HG03139 (cell line): ENCODE measurements at regions not wholly inside any gene's neighbourhood (a gene's known extent, or its start where the extent isn't known, plus 50 kb on each side); places are given as distances from the start of the nearest gene placed in this dataset.
"Not testable (repeated sequence)": the region's sequence is repeated elsewhere in the genome, so short reads cannot be mapped to it uniquely, and the experiment has no call there.

Experiments
- ATAC-seq: cut with Tn5 transposase; IDR thresholded peaks from one replicate; pipeline ENCODE4 v1.9.1; 2021; ENCODE audit not compliant: unreplicated experiment

DNA sequence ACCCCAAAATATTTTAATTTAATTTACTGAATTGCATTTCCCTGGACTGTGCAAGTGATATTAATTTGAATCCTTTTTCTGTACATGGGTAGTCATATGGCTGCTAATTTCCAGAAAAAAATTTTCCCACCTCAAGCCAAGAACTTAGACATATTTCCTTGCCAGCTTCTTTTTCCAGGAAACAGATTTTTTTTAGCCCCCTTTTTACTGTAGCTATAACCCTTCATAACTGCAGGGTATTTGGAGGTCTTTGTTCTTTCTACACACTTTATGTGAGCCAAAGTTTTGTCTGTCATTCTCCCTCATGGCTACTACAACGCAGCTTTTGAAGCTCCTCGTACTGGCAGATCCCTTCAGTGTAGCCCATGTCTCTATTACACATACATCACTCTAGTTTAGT, 261.2 kb upstream of the PIK3R1 start:
- no peak for ATAC-seq

DNA sequence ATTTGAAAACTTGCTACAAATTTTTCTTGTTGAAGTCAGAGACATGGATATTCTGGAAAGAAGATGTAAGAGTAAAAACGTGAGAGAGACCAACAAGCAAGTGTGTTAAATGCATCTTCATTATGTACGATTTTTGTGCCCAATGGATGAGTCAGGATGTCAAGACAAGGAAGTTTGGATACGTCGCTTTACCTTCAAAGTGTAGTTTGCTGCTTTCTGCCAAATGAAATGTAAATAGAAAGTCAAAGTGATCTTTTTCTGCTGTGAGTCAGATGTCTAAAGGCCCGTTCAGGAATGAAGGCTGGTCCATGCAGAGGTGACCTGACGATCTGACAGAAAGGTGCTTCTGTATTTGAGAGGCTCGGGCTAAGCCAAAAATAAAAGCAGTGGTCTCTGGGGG, 273.1 kb upstream of the PIK3R1 start:
- ATAC-seq = no peak

- no peak for ATAC-seq
Measured at GRCh38 chr5:67941614-67942401, 273.7 kb upstream of the PIK3R1 start.

GRCh38 chr5:67935908-67936566, 279.5 kb upstream of the PIK3R1 start:
- no peak for ATAC-seq

DNA sequence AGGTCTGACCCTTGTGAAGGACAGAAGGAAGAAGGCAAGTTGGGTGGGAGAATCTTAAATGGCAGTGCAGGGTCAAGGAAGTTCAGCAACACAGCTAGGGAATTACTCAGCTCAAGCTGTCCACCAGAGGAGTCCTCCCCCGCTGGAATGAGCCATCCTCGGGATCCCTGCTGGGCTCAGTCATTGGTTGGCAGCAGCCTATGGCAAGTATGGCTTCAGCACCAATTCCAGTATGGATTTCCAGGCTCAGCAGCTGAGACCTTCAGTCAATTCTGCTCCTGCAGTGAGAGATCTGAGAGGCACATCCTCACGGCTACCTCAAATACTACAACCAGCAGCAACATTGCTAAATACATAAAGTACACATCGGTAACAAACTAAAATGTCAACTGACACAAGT, 280.6 kb upstream of the PIK3R1 start:
- ATAC-seq = no peak

- ATAC-seq = no peak
Measured at GRCh38 chr5:67925511-67925910, 290.0 kb upstream of the PIK3R1 start.

GRCh38 chr5:67921004-67921601, 294.5 kb upstream of the PIK3R1 start:
- no peak for ATAC-seq

DNA sequence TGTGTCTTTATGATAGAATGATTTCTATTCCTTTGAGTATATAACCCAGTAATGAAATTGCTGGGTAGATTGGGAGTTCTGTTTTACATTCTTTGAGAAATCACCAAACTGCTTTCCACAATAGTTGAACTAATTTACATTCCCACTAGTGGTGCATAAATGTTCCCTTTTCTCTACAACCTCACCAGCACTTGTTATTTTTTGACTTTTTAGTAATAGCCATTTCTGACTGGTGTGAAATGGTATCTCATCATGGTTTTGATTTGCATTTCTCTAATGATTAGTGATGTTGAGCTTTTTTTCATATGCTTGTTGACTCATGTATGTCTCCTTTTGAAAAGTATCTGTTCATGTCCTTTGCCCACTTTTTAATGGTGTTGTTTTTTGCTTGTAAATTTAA, 296.0 kb upstream of the PIK3R1 start:
- ATAC-seq = not testable (repeated sequence)

DNA sequence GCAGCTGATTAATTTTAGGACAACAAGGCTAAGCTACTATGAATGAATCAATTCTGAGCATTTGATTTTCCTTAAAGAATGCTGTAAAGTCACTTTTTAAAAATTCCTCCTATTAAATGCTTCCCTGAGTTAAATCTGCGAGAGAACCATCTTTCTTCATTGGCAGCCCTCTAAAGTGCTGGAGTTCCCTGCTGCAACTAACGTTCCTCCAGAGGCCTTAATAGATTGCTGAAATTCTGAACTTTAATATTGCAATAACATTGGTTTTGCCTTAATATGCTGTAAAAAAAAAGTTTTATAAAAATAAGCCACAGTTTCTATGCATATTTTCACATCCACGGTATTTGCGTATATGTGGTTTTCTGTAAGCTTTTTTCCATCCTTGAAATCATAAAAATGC, 298.0 kb upstream of the PIK3R1 start:
- no peak for ATAC-seq

- ATAC-seq = no peak
Measured at GRCh38 chr5:67910546-67910945, 305.0 kb upstream of the PIK3R1 start.

GRCh38 chr5:67908126-67908765, 307.3 kb upstream of the PIK3R1 start:
- ATAC-seq = no peak

GRCh38 chr5:67904366-67904765, 311.2 kb upstream of the PIK3R1 start:
- ATAC-seq = no peak

DNA sequence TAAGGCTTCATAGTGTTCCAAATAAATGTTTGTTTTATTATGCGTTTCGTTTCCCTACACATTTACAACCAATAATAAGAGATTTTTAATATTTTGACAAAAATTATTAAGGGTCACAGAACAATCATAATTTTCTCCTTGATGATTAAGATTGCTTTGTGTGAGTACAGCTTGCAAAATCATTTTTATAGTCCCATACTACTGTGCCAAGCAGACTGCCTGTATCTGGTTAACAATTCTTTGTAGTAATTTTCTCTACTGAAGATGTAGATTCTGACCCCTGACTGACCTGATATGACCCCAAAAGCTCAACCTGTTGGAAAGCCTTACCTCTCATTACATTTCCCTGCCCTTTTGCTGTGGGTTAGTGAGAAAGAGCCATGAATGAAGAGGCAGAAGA, 311.9 kb upstream of the PIK3R1 start:
- ATAC-seq = no peak

DNA sequence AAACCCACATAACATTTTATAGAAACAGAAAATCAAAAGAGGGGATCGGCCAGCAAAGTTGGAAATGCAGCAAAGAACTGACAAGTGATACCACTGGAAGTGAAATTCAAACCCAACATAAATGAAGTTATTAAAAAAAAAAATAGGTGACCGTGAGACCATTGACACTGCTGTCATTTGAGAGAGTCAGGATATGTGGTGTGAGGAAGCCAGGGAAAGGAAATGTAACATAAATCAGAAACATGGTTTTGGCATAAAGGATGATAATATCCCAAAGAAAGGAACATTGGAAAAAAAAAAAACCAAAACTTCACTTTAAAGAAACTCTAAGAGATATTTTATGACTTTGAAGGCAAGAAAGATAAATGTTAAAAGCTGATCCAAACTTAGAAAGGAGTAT, 312.4 kb upstream of the PIK3R1 start:
- no peak for ATAC-seq

DNA sequence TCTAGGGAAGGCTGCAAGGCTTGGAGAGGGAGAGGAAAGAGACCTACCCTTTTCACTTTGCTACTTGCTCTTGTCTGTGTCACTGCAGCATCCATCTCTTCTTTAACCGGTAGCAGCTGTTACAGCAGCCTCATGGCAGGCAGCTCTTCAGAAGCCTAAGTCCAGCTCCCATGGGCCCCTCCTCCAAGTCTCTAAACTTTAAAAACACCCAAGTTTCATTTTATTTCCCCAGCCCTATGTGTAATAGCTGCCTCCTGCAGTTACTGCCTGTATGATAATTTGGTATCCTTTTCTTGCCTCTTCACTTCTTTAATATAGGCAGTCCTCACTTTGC, 313.1 kb upstream of the PIK3R1 start:
- no peak for ATAC-seq

GRCh38 chr5:67901814-67902496, 313.6 kb upstream of the PIK3R1 start:
- ATAC-seq = no peak

DNA sequence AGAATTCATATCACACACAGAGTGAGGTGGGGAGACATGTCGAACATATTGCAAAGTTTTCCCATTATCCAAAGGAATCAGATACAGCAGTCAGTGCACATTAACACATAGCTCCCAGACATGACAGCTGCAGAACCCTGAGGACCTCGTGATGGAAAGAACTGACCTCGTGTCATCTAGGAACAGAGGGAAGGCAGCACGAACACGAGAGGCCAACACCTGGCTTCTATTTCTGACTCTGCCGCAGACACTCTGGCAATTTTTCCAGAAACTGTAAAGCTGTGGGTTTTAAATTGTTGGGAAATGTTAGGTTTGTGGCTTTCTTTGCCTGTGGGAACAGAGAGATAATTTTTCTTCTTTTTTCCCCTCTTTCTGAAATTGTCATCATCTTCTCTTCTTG, 315.0 kb upstream of the PIK3R1 start:
- no peak for ATAC-seq

DNA sequence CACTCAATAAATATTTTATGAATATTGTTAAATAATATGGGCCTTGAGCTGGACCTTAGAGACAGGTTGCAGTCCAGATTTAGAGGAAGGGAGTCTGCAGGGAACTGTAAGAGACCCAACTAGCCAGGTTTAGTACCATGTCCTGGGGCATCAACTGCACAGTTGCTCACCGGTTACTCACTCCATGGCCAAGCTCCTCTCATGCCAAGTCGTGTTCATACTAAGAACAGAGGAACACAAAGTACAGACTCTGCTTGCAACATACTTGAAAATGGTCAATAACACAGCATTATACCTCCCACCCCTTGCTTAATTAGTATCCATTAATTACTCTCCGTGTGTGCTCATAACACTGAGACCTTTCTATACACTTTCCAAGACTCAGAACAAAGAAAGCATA, 317.6 kb upstream of the PIK3R1 start:
- no peak for ATAC-seq

- ATAC-seq = no peak
Measured at GRCh38 chr5:67897431-67897830, 318.1 kb upstream of the PIK3R1 start.

GRCh38 chr5:67896930-67897313, 318.6 kb upstream of the PIK3R1 start:
- ATAC-seq = no peak

- no peak for ATAC-seq
Measured at GRCh38 chr5:67896311-67896929, 319.1 kb upstream of the PIK3R1 start.
